Esophagus mucosa (tissue), 1 donor: ENCODE measurements at regions not wholly inside any gene's neighbourhood (a gene's known extent, or its start where the extent isn't known, plus 50 kb on each side); places are given as distances from the start of the nearest gene placed in this dataset.
"Not testable (repeated sequence)": the region's sequence is repeated elsewhere in the genome, so short reads cannot be mapped to it uniquely, and the experiment has no call there.

Source experiments
- ATAC-seq: fragments of 200-7000 bp; cut with Tn5 transposase; one replicate; pipeline ENCODE4 v1.9.1; 2020
- donor health status: DM: yes; HTN: yes; CAD: no.

GRCh38 chr10:8173866-8174243 is 119.4 kb downstream of the GATA3 start:
- ATAC-seq, result no peak

- no peak for ATAC-seq
Observed at GRCh38 chr10:8174762-8175161, 120.3 kb downstream of the GATA3 start.

GRCh38 chr10:8177526-8177925 is 123.0 kb downstream of the GATA3 start:
- not testable (repeated sequence) for ATAC-seq

GRCh38 chr10:8179773-8180172 is 125.3 kb downstream of the GATA3 start:
- ATAC-seq, result not testable (repeated sequence)

GRCh38 chr10:8180360-8181109 is 126.0 kb downstream of the GATA3 start:
- ATAC-seq, result no peak

- ATAC-seq, result no peak
Observed at GRCh38 chr10:8181496-8182157, 127.1 kb downstream of the GATA3 start.

GRCh38 chr10:8182806-8183205 is 128.3 kb downstream of the GATA3 start:
- no peak for ATAC-seq

GRCh38 chr10:8183241-8183704 is 128.8 kb downstream of the GATA3 start:
- ATAC-seq, result no peak

GRCh38 chr10:8187171-8187666 is 132.7 kb downstream of the GATA3 start:
- ATAC-seq, result no peak

- no peak for ATAC-seq
Observed at GRCh38 chr10:8189458-8189857, 135.0 kb downstream of the GATA3 start.

- no peak for ATAC-seq
Observed at GRCh38 chr10:8192301-8192700, 137.8 kb downstream of the GATA3 start.

GRCh38 chr10:8193546-8193945 is 139.1 kb downstream of the GATA3 start:
- ATAC-seq, result no peak

- no peak for ATAC-seq
Observed at GRCh38 chr10:8194050-8194449, 139.6 kb downstream of the GATA3 start.

- ATAC-seq, result no peak
Observed at GRCh38 chr10:8206882-8207281, 152.4 kb downstream of the GATA3 start.

- no peak for ATAC-seq
Observed at GRCh38 chr10:8211631-8212030, 157.1 kb downstream of the GATA3 start.

GRCh38 chr10:8213735-8214134 is 159.2 kb downstream of the GATA3 start:
- no peak for ATAC-seq

- peak; percentile 57 for ATAC-seq
Observed at GRCh38 chr10:8214587-8214986, 160.1 kb downstream of the GATA3 start.

GRCh38 chr10:8216893-8217292 is 162.4 kb downstream of the GATA3 start:
- ATAC-seq, result no peak

- no peak for ATAC-seq
Observed at GRCh38 chr10:8221451-8221850, 167.0 kb downstream of the GATA3 start.

GRCh38 chr10:8224591-8224990 is 170.1 kb downstream of the GATA3 start:
- ATAC-seq, result no peak

- ATAC-seq, result no peak
Observed at GRCh38 chr10:8225187-8225586, 170.7 kb downstream of the GATA3 start.

- ATAC-seq, result no peak
Observed at GRCh38 chr10:8227246-8227645, 172.8 kb downstream of the GATA3 start.

GRCh38 chr10:8229153-8229552 is 174.7 kb downstream of the GATA3 start:
- no peak for ATAC-seq

GRCh38 chr10:8230902-8231301 is 176.4 kb downstream of the GATA3 start:
- ATAC-seq, result no peak
